ENCODE measurements at regions not wholly inside any gene's neighbourhood (a gene's known extent, or its start where the extent isn't known, plus 50 kb on each side); places are given as distances from the start of the nearest gene placed in this dataset.

DNA sequence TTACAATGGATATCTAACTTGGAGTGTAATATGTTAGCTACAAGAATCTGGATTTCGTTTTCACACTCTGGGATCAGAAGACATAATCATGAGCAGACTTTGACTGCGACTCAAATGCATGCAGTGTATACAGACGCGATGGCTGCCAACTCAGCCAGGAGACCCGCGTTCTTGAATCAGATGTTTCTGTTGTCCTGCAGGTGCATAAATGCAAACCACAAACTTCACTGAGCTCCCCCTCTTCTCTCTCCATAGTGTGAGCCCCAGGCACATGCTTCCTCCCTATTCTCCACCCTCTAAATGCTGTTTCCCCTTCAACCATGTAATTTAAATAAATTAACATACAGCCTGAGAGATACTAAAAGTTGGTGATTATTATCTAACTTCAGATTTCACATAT, 347.9 kb downstream of the DCHS2 start:
- no peak overlapping the region for H3K4me2 ChIP-seq (ENCODE audit: low read length)
- H3K4me3 ChIP-seq (ENCODE audit: low read depth, low read length, poor library complexity, severe bottlenecking), result no peak overlapping the region
- BruUV-seq (replicated peaks), result no TSS peak
- no peak for DNase-seq (ENCODE audit: low spot score)
- no peaks in the 10 kb centered on the region for H3K79me2 ChIP-seq (ENCODE audit: insufficient read depth, low read depth, low read length)
- no peaks in the 10 kb centered on the region for H3K4me1 ChIP-seq (ENCODE audit: insufficient read depth, low read length, poor library complexity, severe bottlenecking)
- no peak overlapping the region for H3K27ac ChIP-seq (ENCODE audit: low read depth, low read length, poor library complexity, severe bottlenecking)
- no peak overlapping the region for H2AFZ ChIP-seq (ENCODE audit: low read length)
- POLR2A ChIA-PET, result no interaction called here
- CTCF ChIA-PET (ENCODE audit: unreplicated experiment), result no interaction called here
- H3K36me3 ChIP-seq (ENCODE audit: insufficient read depth, low read length), result no peaks in the 10 kb centered on the region
- intact Hi-C loops (cut with micrococcal nuclease; ENCODE audit: unreplicated experiment), result no loop called here
- H4K20me1 ChIP-seq (ENCODE audit: insufficient read depth, low read length), result no peaks in the 10 kb centered on the region
- TF ChIP-seq, protein P1, sequence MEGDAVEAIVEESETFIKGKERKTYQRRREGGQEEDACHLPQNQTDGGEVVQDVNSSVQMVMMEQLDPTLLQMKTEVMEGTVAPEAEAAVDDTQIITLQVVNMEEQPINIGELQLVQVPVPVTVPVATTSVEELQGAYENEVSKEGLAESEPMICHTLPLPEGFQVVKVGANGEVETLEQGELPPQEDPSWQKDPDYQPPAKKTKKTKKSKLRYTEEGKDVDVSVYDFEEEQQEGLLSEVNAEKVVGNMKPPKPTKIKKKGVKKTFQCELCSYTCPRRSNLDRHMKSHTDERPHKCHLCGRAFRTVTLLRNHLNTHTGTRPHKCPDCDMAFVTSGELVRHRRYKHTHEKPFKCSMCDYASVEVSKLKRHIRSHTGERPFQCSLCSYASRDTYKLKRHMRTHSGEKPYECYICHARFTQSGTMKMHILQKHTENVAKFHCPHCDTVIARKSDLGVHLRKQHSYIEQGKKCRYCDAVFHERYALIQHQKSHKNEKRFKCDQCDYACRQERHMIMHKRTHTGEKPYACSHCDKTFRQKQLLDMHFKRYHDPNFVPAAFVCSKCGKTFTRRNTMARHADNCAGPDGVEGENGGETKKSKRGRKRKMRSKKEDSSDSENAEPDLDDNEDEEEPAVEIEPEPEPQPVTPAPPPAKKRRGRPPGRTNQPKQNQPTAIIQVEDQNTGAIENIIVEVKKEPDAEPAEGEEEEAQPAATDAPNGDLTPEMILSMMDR (conservative IDR thresholded peaks at IDR 0.05; ENCODE audit: low read length), result no peak
- no peak for TF ChIP-seq EZH2phosphoT487 (IDR thresholded peaks at IDR 0.05; ENCODE audit: borderline replicate concordance, low read depth, low read length)
- H3K9me3 ChIP-seq (ENCODE audit: low read length), result no peaks in the 10 kb centered on the region
- H3K9me2 ChIP-seq (ENCODE audit: insufficient read depth, low read length), result no peaks in the 10 kb centered on the region

DNA sequence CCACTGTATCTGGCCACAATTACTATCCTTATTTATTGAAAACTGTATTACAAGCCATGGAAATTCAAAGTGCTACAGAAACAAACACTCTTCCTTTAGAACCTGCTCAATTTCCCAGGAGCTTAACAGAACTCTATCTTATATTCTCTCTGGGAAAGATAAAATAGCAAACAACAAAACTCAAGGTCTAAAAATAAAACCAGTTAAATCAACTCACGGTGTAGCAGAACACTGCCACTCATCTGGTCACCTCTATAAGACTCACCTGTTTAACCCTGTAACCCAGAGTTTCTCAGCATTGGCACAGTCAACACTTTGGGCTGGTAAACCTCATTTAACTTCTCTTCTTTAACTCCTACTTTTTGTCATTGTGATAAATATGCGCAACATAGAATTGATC, 348.9 kb downstream of the DCHS2 start:
- Histone ChIP-seq H3K4me3 (ENCODE audit: low read depth, low read length, poor library complexity, severe bottlenecking) (no peak overlapping the region), H3K9me3 (ENCODE audit: low read length) (no peaks in the 10 kb centered on the region), H3K9me2 (ENCODE audit: insufficient read depth, low read length) (no peaks in the 10 kb centered on the region), H4K20me1 (ENCODE audit: insufficient read depth, low read length) (no peaks in the 10 kb centered on the region), H3K79me2 (ENCODE audit: insufficient read depth, low read depth, low read length) (no peaks in the 10 kb centered on the region), H3K4me2 (ENCODE audit: low read length) (no peak overlapping the region), H3K36me3 (ENCODE audit: insufficient read depth, low read length) (no peaks in the 10 kb centered on the region), H3K27ac (ENCODE audit: low read depth, low read length, poor library complexity, severe bottlenecking) (no peak overlapping the region), H3K4me1 (ENCODE audit: insufficient read depth, low read length, poor library complexity, severe bottlenecking) (no peaks in the 10 kb centered on the region), H2AFZ (ENCODE audit: low read length) (no peak overlapping the region)
- BruUV-seq (replicated peaks), result no TSS peak
- no peak for TF ChIP-seq EZH2phosphoT487 (IDR thresholded peaks at IDR 0.05; ENCODE audit: borderline replicate concordance, low read depth, low read length)
- TF ChIP-seq, protein P1 (conservative IDR thresholded peaks at IDR 0.05; ENCODE audit: low read length), result no peak
- intact Hi-C loops (cut with micrococcal nuclease; ENCODE audit: unreplicated experiment), result no loop called here
- ChIA-PET CTCF (ENCODE audit: unreplicated experiment) (no interaction called here), POLR2A (no interaction called here)
- no peak for DNase-seq (ENCODE audit: low spot score)

DNA sequence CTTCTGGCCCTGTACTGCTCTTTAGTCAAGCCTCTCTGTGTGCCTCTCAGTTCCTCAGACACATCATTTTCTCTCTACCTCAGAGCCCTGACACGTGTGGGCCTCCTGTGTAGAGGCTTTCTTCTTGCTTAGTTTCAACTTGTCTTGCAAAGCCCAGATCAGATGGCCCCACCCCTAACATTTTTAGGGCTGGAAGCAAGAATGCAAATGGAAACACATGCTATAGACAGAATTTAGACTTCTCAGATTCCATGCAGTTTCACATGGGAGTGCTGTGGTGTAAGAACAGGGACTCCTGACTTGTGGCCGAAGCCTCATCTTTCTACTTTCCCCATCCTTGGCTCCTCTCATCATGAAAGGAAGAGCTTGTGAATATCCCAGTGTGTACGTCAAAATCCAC, 350.7 kb downstream of the DCHS2 start:
- Histone ChIP-seq H3K9me3 (ENCODE audit: low read length) (no peaks in the 10 kb centered on the region), H3K4me1 (ENCODE audit: insufficient read depth, low read length, poor library complexity, severe bottlenecking) (no peaks in the 10 kb centered on the region), H3K79me2 (ENCODE audit: insufficient read depth, low read depth, low read length) (no peaks in the 10 kb centered on the region), H3K36me3 (ENCODE audit: insufficient read depth, low read length) (no peaks in the 10 kb centered on the region), H2AFZ (ENCODE audit: low read length) (no peak overlapping the region), H3K4me2 (ENCODE audit: low read length) (no peak overlapping the region), H3K27ac (ENCODE audit: low read depth, low read length, poor library complexity, severe bottlenecking) (no peak overlapping the region), H4K20me1 (ENCODE audit: insufficient read depth, low read length) (no peaks in the 10 kb centered on the region), H3K9me2 (ENCODE audit: insufficient read depth, low read length) (no peaks in the 10 kb centered on the region), H3K4me3 (ENCODE audit: low read depth, low read length, poor library complexity, severe bottlenecking) (no peak overlapping the region)
- ChIA-PET POLR2A (no interaction called here), CTCF (ENCODE audit: unreplicated experiment) (no interaction called here)
- no TSS peak for BruUV-seq (replicated peaks)
- DNase-seq (ENCODE audit: low spot score), result no peak
- no peak for TF ChIP-seq EZH2phosphoT487 (IDR thresholded peaks at IDR 0.05; ENCODE audit: borderline replicate concordance, low read depth, low read length)
- TF ChIP-seq, protein P1 (conservative IDR thresholded peaks at IDR 0.05; ENCODE audit: low read length), result no peak
- intact Hi-C loops (cut with micrococcal nuclease; ENCODE audit: unreplicated experiment), result no loop called here

All from OCI-LY7 (cell line).